PC-9 (cell line): ENCODE measurements at regions not wholly inside any gene's neighbourhood (a gene's known extent, or its start where the extent isn't known, plus 50 kb on each side); places are given as distances from the start of the nearest gene placed in this dataset.

ENCODE experiments used
- BruUV-seq: library from RNA; stranded (reverse); fragments of 400-500 nt; replicated peaks from 2 replicates; lab custom pipeline; 2021; lab: Mats Ljungman, UMichigan
- CTCF ChIA-PET: fragments of 300-600 bp; sonication (Branson Sonifier 250); formaldehyde crosslinking; loops from one replicate; lab custom pipeline; 2022; ENCODE audit warnings: antibody characterized with exemption; lab: Charles Lee
- POLR2A ChIA-PET: fragments of 300-600 bp; sonication (Branson Sonifier 250); formaldehyde crosslinking; loops from one replicate; lab custom pipeline; 2022; ENCODE audit warnings: antibody characterized with exemption; ENCODE audit not compliant: unreplicated experiment; lab: Charles Lee
- DNase-seq, 2 experiments: peaks; one replicate each; pipeline versions ENCODE4 v3.0.0 to v3.0.0-alpha.2; 2015 to 2022; ENCODE audit warnings: mixed read lengths in 1 of 2
- H2AFZ ChIP-seq: fragments of 200-600 bp; sonication (generic); 2 replicates; pipeline ENCODE4 v1.8.1; 2017; ENCODE audit warnings: antibody characterized with exemption
- H3F3A ChIP-seq: fragments of 200-600 bp; sonication (generic); 2 replicates; pipeline ENCODE4 v1.8.1; 2017; ENCODE audit warnings: antibody characterized with exemption, mild to moderate bottlenecking, low read depth; ENCODE audit not compliant: insufficient read depth
- H3K27ac ChIP-seq: fragments of 200-600 bp; sonication (generic); 2 replicates; pipeline ENCODE4 v1.6.1; 2016; ENCODE audit warnings: mixed run types
- H3K27me3 ChIP-seq: fragments of 200-600 bp; sonication (generic); 2 replicates; pipeline ENCODE4 v1.6.1; 2016; ENCODE audit warnings: low read depth, mixed run types; ENCODE audit not compliant: insufficient read depth
- H3K36me3 ChIP-seq: fragments of 200-600 bp; sonication (generic); 2 replicates; pipeline ENCODE4 v1.6.1; 2016; ENCODE audit warnings: low read depth, mixed run types
- H3K4me1 ChIP-seq: fragments of 200-600 bp; sonication (generic); replicated peaks from 2 replicates; pipeline ENCODE4 v1.6.1; 2016; ENCODE audit warnings: mixed run types; ENCODE audit not compliant: insufficient read depth
- H3K4me2 ChIP-seq: fragments of 200-600 bp; sonication (generic); 2 replicates; pipeline ENCODE4 v1.6.1; 2017; ENCODE audit warnings: mixed run types
- H3K4me3 ChIP-seq: fragments of 200-600 bp; sonication (generic); 2 replicates; pipeline ENCODE4 v1.6.1; 2016; ENCODE audit warnings: mixed run types
- H3K79me2 ChIP-seq: fragments of 200-600 bp; sonication (generic); 2 replicates; pipeline ENCODE4 v1.6.1; 2017; ENCODE audit warnings: low read depth, mixed run types
- H3K9me2 ChIP-seq: fragments of 200-600 bp; sonication (generic); 2 replicates; pipeline ENCODE4 v1.8.1; 2017; ENCODE audit warnings: mild to moderate bottlenecking; ENCODE audit not compliant: insufficient read depth
- H3K9me3 ChIP-seq: fragments of 200-600 bp; sonication (generic); 2 replicates; pipeline ENCODE4 v1.8.1; 2016; ENCODE audit warnings: low read depth; ENCODE audit not compliant: insufficient read depth
- H4K20me1 ChIP-seq: fragments of 200-600 bp; sonication (generic); 2 replicates; pipeline ENCODE4 v1.8.1; 2017; ENCODE audit not compliant: insufficient read depth
- EZH2 ChIP-seq: fragments of 200-600 bp; sonication (generic); IDR thresholded peaks from 2 replicates; pipeline ENCODE4 v1.8.0; 2017; ENCODE audit warnings: antibody characterized with exemption, low read depth
- intact Hi-C: fragments of 100-400 bp; cut with micrococcal nuclease; formaldehyde crosslinking; loops from one replicate; pipeline ENCODE4 v1.10.0; 2022; ENCODE audit not compliant: unreplicated experiment
- TF ChIP-seq, protein P1 (sequence below): fragments of 200-600 bp; sonication (generic); conservative IDR thresholded peaks from 2 replicates; pipeline ENCODE4 v1.6.1; 2017; ENCODE audit warnings: mixed run types, antibody characterized with exemption, mild to moderate bottlenecking, moderate library complexity

DNA sequence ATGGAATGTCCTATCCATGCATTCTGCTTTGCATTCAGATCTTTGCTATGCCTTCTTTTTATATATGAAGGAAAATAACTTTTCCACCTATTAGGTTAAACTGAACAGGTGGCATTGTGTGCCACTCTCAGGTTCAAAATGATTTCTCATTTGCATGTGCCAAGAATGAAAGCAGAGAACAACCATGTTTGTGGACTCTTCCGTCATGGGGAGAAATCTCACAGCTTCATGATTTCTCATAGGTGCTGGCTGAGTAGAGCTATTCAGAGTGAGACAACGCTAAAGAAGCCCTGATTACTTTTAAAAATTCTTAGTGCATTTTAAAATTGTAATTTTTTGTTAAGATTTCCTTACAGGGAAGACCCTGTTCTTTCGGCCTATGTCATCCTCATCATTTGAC lies 472.1 kb downstream of the RASEF start:
- Histone ChIP-seq H2AFZ (no peak overlapping the region), H3K27me3 (no peaks in the 10 kb centered on the region), H3K4me3 (no peak overlapping the region), H3K79me2 (no peaks in the 10 kb centered on the region), H3K4me2 (no peak overlapping the region), H4K20me1 (no peaks in the 10 kb centered on the region), H3K4me1 (no peaks in the 10 kb centered on the region), H3K9me2 (no peaks in the 10 kb centered on the region), H3K27ac (no peak overlapping the region), H3K36me3 (no peaks in the 10 kb centered on the region), H3K9me3 (no peaks in the 10 kb centered on the region), H3F3A (no peaks in the 10 kb centered on the region)
- DNase-seq = no peak
- BruUV-seq = no TSS peak
- TF ChIP-seq, protein P1, sequence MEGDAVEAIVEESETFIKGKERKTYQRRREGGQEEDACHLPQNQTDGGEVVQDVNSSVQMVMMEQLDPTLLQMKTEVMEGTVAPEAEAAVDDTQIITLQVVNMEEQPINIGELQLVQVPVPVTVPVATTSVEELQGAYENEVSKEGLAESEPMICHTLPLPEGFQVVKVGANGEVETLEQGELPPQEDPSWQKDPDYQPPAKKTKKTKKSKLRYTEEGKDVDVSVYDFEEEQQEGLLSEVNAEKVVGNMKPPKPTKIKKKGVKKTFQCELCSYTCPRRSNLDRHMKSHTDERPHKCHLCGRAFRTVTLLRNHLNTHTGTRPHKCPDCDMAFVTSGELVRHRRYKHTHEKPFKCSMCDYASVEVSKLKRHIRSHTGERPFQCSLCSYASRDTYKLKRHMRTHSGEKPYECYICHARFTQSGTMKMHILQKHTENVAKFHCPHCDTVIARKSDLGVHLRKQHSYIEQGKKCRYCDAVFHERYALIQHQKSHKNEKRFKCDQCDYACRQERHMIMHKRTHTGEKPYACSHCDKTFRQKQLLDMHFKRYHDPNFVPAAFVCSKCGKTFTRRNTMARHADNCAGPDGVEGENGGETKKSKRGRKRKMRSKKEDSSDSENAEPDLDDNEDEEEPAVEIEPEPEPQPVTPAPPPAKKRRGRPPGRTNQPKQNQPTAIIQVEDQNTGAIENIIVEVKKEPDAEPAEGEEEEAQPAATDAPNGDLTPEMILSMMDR = no peak
- no peak for TF ChIP-seq EZH2
- POLR2A ChIA-PET = no interaction called here
- CTCF ChIA-PET = no interaction called here
- intact Hi-C loops = no loop called here

DNA sequence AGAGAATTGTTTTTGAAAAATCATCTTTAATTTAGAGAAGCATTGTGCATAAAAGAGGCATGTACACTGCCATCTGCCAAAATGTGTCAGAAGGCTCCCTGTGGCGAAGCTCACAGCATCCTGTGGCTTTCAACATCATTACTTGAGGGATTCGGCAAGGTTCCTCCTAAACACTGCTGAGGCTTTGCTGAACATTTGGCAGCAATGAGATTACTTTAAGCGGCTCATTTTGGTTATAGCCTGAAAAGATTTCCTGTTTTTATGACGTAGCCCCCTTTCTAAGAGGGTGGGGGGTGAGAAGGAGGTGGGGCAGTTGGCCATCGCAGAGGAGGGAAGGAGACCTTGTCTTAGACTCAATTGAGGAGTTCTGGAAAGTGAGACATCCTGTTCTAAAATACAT lies 469.4 kb downstream of the RASEF start:
- ChIA-PET CTCF (no interaction called here), POLR2A (no interaction called here)
- BruUV-seq = no TSS peak

DNA sequence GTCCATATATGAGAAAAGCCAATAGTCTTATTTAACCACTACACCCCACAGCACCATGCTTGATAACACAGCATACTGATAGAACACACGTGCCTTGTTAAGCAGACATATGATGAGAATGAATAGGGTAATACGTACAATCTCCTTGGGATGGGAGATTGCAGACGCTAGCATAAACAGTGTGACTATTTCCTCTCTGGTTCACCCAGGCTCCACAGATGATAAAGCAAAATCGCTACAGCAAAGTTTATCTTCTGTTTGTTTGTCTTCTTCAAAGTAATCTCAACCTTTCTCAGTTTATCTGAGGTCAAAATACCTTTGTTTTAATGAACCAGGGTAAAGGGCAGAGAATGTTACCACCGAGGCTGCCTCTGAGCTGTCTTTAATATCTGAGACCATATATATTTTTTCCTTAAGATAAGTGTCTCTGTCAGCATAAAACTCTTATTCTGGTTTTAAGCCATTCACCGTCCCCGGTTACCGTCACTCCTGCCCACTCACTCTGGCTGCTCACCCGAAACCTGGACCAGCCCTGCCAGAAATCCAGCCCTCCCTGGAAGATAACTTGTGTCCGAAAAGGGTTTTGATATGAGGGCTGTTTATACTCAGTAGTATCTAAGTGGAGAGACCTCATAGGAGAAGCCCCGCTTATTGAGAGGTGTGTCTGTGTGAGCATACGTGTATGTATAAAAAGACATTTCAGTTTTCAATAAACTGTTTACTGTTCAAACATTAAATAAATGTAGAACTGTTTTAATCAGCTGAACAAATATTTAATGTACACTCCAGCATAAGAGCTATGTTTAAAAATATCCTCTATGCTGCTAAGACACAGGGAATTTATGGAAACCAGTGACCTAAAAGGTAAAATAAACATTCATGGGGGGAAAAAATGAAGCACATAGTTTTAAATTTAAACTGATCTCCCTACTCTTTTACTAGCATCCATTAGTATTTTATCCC lies 465.4 kb downstream of the RASEF start:
- Histone ChIP-seq H4K20me1 (no peaks in the 10 kb centered on the region), H3K36me3 (no peaks in the 10 kb centered on the region), H3K27ac (no peak overlapping the region), H3K4me2 (no peak overlapping the region), H3K9me2 (no peaks in the 10 kb centered on the region), H3K27me3 (no peaks in the 10 kb centered on the region), H3F3A (no peaks in the 10 kb centered on the region), H3K4me3 (no peak overlapping the region), H3K79me2 (no peaks in the 10 kb centered on the region), H3K4me1 (no peaks in the 10 kb centered on the region), H3K9me3 (no peaks in the 10 kb centered on the region), H2AFZ (no peak overlapping the region)
- POLR2A ChIA-PET = no interaction called here
- CTCF ChIA-PET = no interaction called here
- intact Hi-C loops = no loop called here
- TF ChIP-seq, protein P1 = no peak
- TF ChIP-seq EZH2 = no peak
- BruUV-seq = no TSS peak
- no peak for DNase-seq

More for the DNA sequence above, 469.4 kb downstream of the RASEF start:
- H3K27me3 ChIP-seq = no peaks in the 10 kb centered on the region
- H4K20me1 ChIP-seq = no peaks in the 10 kb centered on the region
- H3K9me3 ChIP-seq = no peaks in the 10 kb centered on the region
- intact Hi-C loops = no loop called here
- H3K4me2 ChIP-seq = no peak overlapping the region
- H3F3A ChIP-seq = no peaks in the 10 kb centered on the region
- TF ChIP-seq, protein P1 = no peak
- TF ChIP-seq EZH2 = no peak
- no peak for DNase-seq
- H3K36me3 ChIP-seq = no peaks in the 10 kb centered on the region
- H3K4me1 ChIP-seq = no peaks in the 10 kb centered on the region
- no peaks in the 10 kb centered on the region for H3K79me2 ChIP-seq
- no peak overlapping the region for H2AFZ ChIP-seq
- no peak overlapping the region for H3K27ac ChIP-seq
- H3K9me2 ChIP-seq = no peaks in the 10 kb centered on the region
- no peak overlapping the region for H3K4me3 ChIP-seq
